Endothelial cell of umbilical vein (primary cell): ENCODE measurements at regions not wholly inside any gene's neighbourhood (a gene's known extent, or its start where the extent isn't known, plus 50 kb on each side); places are given as distances from the start of the nearest gene placed in this dataset.

Source experiments
- BruUV-seq: library from RNA; stranded (reverse); fragments of 400-500 nt; replicated peaks from 2 replicates; lab custom pipeline; 2021; lab: Mats Ljungman, UMichigan
- CTCF ChIA-PET: fragments of 300-600, 350-600 bp; sonication (Branson Sonifier 250); formaldehyde crosslinking; loops from one replicate; lab custom pipeline; 2021; ENCODE audit warnings: antibody characterized with exemption, inconsistent platforms; lab: Charles Lee
- POLR2A ChIA-PET: fragments of 300-600, 350-600 bp; sonication (Branson Sonifier 250); formaldehyde crosslinking; loops from one replicate; lab custom pipeline; 2021; ENCODE audit warnings: antibody characterized with exemption, inconsistent platforms; lab: Charles Lee
- DNase-seq: peaks from one replicate; pipeline ENCODE4 v3.0.0-alpha.2; 2011; ENCODE audit warnings: low read depth, low spot score
- FAIRE-seq: peaks from 2 replicates; lab custom pipeline; 2011; peaks lifted over from hg19 to GRCh38; lab: Jason Lieb, UNC
- H2AFZ ChIP-seq: 2 replicates; pipeline ENCODE4 v1.6.0; 2012; ENCODE audit warnings: low read depth, low read length, control low read depth, inconsistent platforms
- H3K27ac ChIP-seq: 2 replicates; pipeline ENCODE4 v1.5.1; 2011; ENCODE audit warnings: low read depth, mild to moderate bottlenecking, control low read depth, low read length, moderate library complexity; ENCODE audit not compliant: insufficient read depth
- H3K27me3 ChIP-seq, 2 experiments: 2 replicates each; pipeline versions ENCODE4 v1.6.0 to v1.6.1; 2011; ENCODE audit warnings: low read length in 2 of 2, mixed read lengths in 1 of 2; ENCODE audit not compliant: control insufficient read depth in 2 of 2, insufficient read depth in 2 of 2
- H3K36me3 ChIP-seq, 2 experiments: 2 replicates in 1 of 2; 3 replicates in 1 of 2; pipeline ENCODE4 v1.5.1; 2011; ENCODE audit warnings: low read length in 2 of 2, mild to moderate bottlenecking in 1 of 2, moderate library complexity in 1 of 2; ENCODE audit not compliant: control insufficient read depth in 2 of 2, insufficient read depth in 2 of 2; ENCODE audit errors: extremely low read depth in 1 of 2
- H3K4me1 ChIP-seq: 3 replicates; pipeline ENCODE4 v1.5.1; 2011; ENCODE audit warnings: mild to moderate bottlenecking, low read length; ENCODE audit not compliant: control insufficient read depth, insufficient read depth; ENCODE audit errors: extremely low read depth
- H3K4me2 ChIP-seq: 2 replicates; pipeline ENCODE4 v1.6.1; 2011; ENCODE audit warnings: low read length, control low read depth, mixed read lengths; ENCODE audit not compliant: insufficient read depth
- H3K4me3 ChIP-seq, 3 experiments: fragments of 200-600 bp in 1 of 3; sonication (generic), shearing (Covaris generic) in 1 of 3; replicated peaks in 1 of 3; 2 replicates each; pipeline ENCODE4 v1.5.1; 2011 to 2016; ENCODE audit warnings: control low read depth in 3 of 3, low read length in 3 of 3, mild to moderate bottlenecking in 2 of 3, inconsistent platforms in 1 of 3, low read depth in 1 of 3, moderate library complexity in 1 of 3; ENCODE audit not compliant: insufficient read depth in 1 of 3
- H3K79me2 ChIP-seq: 2 replicates; pipeline ENCODE4 v1.6.0; 2012; ENCODE audit warnings: low read length, inconsistent platforms; ENCODE audit not compliant: control insufficient read depth, insufficient read depth
- H3K9ac ChIP-seq: replicated peaks from 2 replicates; pipeline ENCODE3; 2011; ENCODE audit warnings: low read length, control low read depth; ENCODE audit not compliant: insufficient read depth; ENCODE audit errors: extremely low read depth
- H3K9me1 ChIP-seq: replicated peaks from 3 replicates; pipeline ENCODE4 v1.6.0; 2011; ENCODE audit warnings: mild to moderate bottlenecking, low read length; ENCODE audit not compliant: control insufficient read depth, insufficient read depth; ENCODE audit errors: extremely low read depth
- H3K9me3 ChIP-seq: replicated peaks from 2 replicates; pipeline ENCODE4 v1.5.1; 2012; ENCODE audit warnings: low read length, inconsistent platforms; ENCODE audit not compliant: control insufficient read depth, insufficient read depth
- H4K20me1 ChIP-seq: replicated peaks from 2 replicates; pipeline ENCODE3; 2011; ENCODE audit warnings: mild to moderate bottlenecking, low read length; ENCODE audit not compliant: control insufficient read depth, insufficient read depth; ENCODE audit errors: extremely low read depth
- CTCF ChIP-seq, 2 donors: IDR thresholded peaks; 1 replicate in 1 of 2; 2 replicates in 1 of 2; pipeline ENCODE4 v1.5.1; 2011; ENCODE audit warnings: low read length in 2 of 2, mild to moderate bottlenecking in 2 of 2, moderate library complexity in 2 of 2, control low read depth in 1 of 2, inconsistent platforms in 1 of 2, low read depth in 1 of 2; ENCODE audit not compliant: insufficient read depth in 1 of 2; ENCODE audit errors: extremely low read depth in 1 of 2
- EZH2 ChIP-seq: IDR thresholded peaks from 2 replicates; pipeline ENCODE4 v1.6.1; 2012; ENCODE audit warnings: borderline replicate concordance, low read depth, mild to moderate bottlenecking, moderate library complexity, low read length, inconsistent platforms; ENCODE audit not compliant: severe bottlenecking
- FOS ChIP-seq: IDR thresholded peaks from 2 replicates; pipeline ENCODE4 v1.6.1; 2011; ENCODE audit warnings: mild to moderate bottlenecking, low read length, moderate library complexity, borderline replicate concordance; ENCODE audit not compliant: insufficient read depth
- GATA2 ChIP-seq: IDR thresholded peaks from 2 replicates; pipeline ENCODE4 v1.7.0; 2011; ENCODE audit warnings: low read depth, mild to moderate bottlenecking, moderate library complexity, mixed read lengths, low read length; ENCODE audit not compliant: insufficient read length, insufficient read depth
- JUN ChIP-seq: IDR thresholded peaks from 2 replicates; pipeline ENCODE4 v1.6.1; 2011; ENCODE audit warnings: borderline replicate concordance, low read depth; ENCODE audit not compliant: insufficient read length, insufficient read depth
- MAX ChIP-seq: IDR thresholded peaks from 2 replicates; pipeline ENCODE4 v1.6.1; 2011; ENCODE audit not compliant: insufficient read depth, insufficient read length
- MYC ChIP-seq: IDR thresholded peaks from one replicate; pipeline ENCODE4 v1.6.1; 2011; ENCODE audit warnings: mild to moderate bottlenecking, low read depth, low read length
- POLR2A ChIP-seq: IDR thresholded peaks from 2 replicates; pipeline ENCODE4 v1.6.1; 2012; ENCODE audit warnings: low read depth, mild to moderate bottlenecking, control low read depth, low read length
- POLR2AphosphoS5 ChIP-seq: IDR thresholded peaks from 2 replicates; pipeline ENCODE4 v1.6.1; 2012; ENCODE audit warnings: low read depth, mild to moderate bottlenecking, control low read depth, low read length, moderate library complexity; ENCODE audit not compliant: insufficient read depth
- dilution Hi-C: fragments of 300-500 bp; cut with MboI; formaldehyde crosslinking; loops from one replicate; pipeline ENCODE4 v1.15.0; 2019; ENCODE audit warnings: low sequenced_read_pairs; ENCODE audit not compliant: extremely low pct_ligation_motif_present
- intact Hi-C: fragments of 100-400 bp; cut with micrococcal nuclease; formaldehyde crosslinking; loops from one replicate; pipeline ENCODE4 v1.10.0; 2022

DNA sequence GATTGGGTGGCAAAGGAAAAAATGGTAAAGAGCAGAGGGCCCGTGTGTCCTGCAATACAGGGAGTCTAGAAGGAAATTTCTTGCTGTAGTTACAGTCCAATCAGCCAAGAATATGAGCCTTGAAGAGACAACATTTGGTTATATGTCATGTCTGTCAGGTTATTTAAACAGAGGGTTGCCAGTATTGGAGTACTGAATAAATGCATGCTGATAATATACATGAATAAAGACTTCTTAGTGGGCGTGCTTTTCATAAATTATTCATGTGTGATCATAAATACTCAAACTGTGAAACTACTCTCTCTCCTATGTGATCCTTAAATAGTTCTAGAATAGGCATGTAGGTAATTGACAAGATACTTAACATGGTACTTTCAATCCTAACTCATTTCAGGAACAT lies 249.0 kb downstream of the CRPPA start:
- ChIA-PET CTCF (no interaction called here), POLR2A (no interaction called here)
- Histone ChIP-seq H3K36me3 (no peaks in the 10 kb centered on the region), H3K4me1 (no peaks in the 10 kb centered on the region), H3K27ac (no peak overlapping the region), H2AFZ (no peak overlapping the region), H3K9me3 (no peaks in the 10 kb centered on the region), H3K4me2 (no peak overlapping the region), H3K27me3 (no peaks in the 10 kb centered on the region), H3K9ac (no peak overlapping the region), H4K20me1 (no peaks in the 10 kb centered on the region), H3K79me2 (no peaks in the 10 kb centered on the region), H3K9me1 (no peaks in the 10 kb centered on the region), H3K4me3 (no peak overlapping the region)
- dilution Hi-C loops (no loop called here), intact Hi-C loops (no loop called here)
- FAIRE-seq: no peak
- TF ChIP-seq CTCF (IDR thresholded peaks at IDR 0.05; ENCODE audit: extremely low read depth in 1 of 2, insufficient read depth in 1 of 2, low read depth in 1 of 2, low read length in 2 of 2): no peak
- no peak for TF ChIP-seq POLR2A
- TF ChIP-seq MYC: no peak
- TF ChIP-seq POLR2AphosphoS5: no peak
- TF ChIP-seq FOS: no peak
- TF ChIP-seq JUN: no peak
- no peak for TF ChIP-seq MAX
- no peak for DNase-seq
- BruUV-seq: no TSS peak

DNA sequence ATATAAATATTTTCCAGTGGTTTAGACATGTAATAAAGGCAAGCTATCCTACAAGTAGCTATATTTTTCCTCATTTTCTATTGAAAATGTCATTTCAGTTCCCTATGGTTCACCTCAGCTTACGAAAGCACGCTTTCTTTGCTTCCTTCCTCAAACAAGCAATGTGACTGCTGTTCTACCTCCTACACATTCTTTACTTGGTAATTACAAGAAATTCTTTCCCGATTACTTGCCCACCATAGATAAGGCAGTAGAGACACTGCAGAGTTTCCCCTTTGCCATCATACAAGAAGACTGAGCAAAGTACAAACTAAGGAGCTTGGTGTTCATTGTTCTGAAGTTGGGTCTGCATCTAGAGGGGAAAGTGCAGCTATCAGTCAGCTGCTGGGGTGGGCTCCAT lies 249.4 kb downstream of the CRPPA start:
- FAIRE-seq (no peak), DNase-seq (no peak)
- dilution Hi-C loops: no loop called here
- H3K27ac ChIP-seq: no peak overlapping the region
- no peak overlapping the region for H2AFZ ChIP-seq
- ChIA-PET CTCF (no interaction called here), POLR2A (no interaction called here)
- no peaks in the 10 kb centered on the region for H3K9me1 ChIP-seq
- no TSS peak for BruUV-seq
- H3K4me1 ChIP-seq: no peaks in the 10 kb centered on the region
- no peak overlapping the region for H3K9ac ChIP-seq
- no peaks in the 10 kb centered on the region for H3K27me3 ChIP-seq
- no peaks in the 10 kb centered on the region for H3K36me3 ChIP-seq
- no peaks in the 10 kb centered on the region for H4K20me1 ChIP-seq
- H3K4me2 ChIP-seq: no peak overlapping the region
- no peaks in the 10 kb centered on the region for H3K79me2 ChIP-seq
- intact Hi-C loops: no loop called here
- H3K9me3 ChIP-seq: no peaks in the 10 kb centered on the region
- H3K4me3 ChIP-seq: no peak overlapping the region
- TF ChIP-seq JUN: no peak
- no peak for TF ChIP-seq MYC
- no peak for TF ChIP-seq MAX
- TF ChIP-seq EZH2: no peak
- no peak for TF ChIP-seq FOS
- no peak for TF ChIP-seq CTCF (IDR thresholded peaks at IDR 0.05; ENCODE audit: extremely low read depth in 1 of 2, insufficient read depth in 1 of 2, low read depth in 1 of 2, low read length in 2 of 2)
- no peak for TF ChIP-seq POLR2A
- TF ChIP-seq GATA2: no peak
- TF ChIP-seq POLR2AphosphoS5: no peak
